NT2/D1 (cell line): ENCODE measurements at regions not wholly inside any gene's neighbourhood (a gene's known extent, or its start where the extent isn't known, plus 50 kb on each side); places are given as distances from the start of the nearest gene placed in this dataset.

Experiments
- DNase-seq: peaks from one replicate; pipeline ENCODE4 v3.0.0-alpha.2; 2011; ENCODE audit warnings: low read depth, low spot score
- H3K27me3 ChIP-seq: 2 replicates; pipeline ENCODE4 v1.6.0; 2011; ENCODE audit warnings: mild to moderate bottlenecking; ENCODE audit not compliant: insufficient read length, insufficient read depth
- H3K36me3 ChIP-seq: 2 replicates; pipeline ENCODE4 v1.6.1; 2011; ENCODE audit warnings: mild to moderate bottlenecking, low read length, mixed read lengths; ENCODE audit not compliant: insufficient read depth, insufficient read length
- H3K4me1 ChIP-seq: 2 replicates; pipeline ENCODE4 v1.5.1; 2011; ENCODE audit not compliant: insufficient read depth, insufficient read length
- H3K4me3 ChIP-seq: 2 replicates; pipeline ENCODE4 v1.5.1; 2011; ENCODE audit warnings: low read depth; ENCODE audit not compliant: insufficient read length
- H3K9ac ChIP-seq: 2 replicates; pipeline ENCODE4 v1.6.0; 2011; ENCODE audit warnings: low read depth; ENCODE audit not compliant: insufficient read length
- H3K9me3 ChIP-seq: 2 replicates; pipeline ENCODE4 v1.5.1; 2011; ENCODE audit warnings: mild to moderate bottlenecking, low read length; ENCODE audit not compliant: insufficient read depth
- SUZ12 ChIP-seq: IDR thresholded peaks from 2 replicates; pipeline ENCODE4 v1.6.1; 2011; ENCODE audit not compliant: insufficient read length, insufficient read depth; ENCODE audit errors: extremely low read depth
- YY1 ChIP-seq: IDR thresholded peaks from 2 replicates; pipeline ENCODE4 v1.6.1; 2011; ENCODE audit not compliant: insufficient read length, insufficient read depth
- ZNF274 ChIP-seq: IDR thresholded peaks from 2 replicates; pipeline ENCODE4 v1.6.1; 2011; ENCODE audit warnings: mild to moderate bottlenecking, low read depth, low read length

DNA sequence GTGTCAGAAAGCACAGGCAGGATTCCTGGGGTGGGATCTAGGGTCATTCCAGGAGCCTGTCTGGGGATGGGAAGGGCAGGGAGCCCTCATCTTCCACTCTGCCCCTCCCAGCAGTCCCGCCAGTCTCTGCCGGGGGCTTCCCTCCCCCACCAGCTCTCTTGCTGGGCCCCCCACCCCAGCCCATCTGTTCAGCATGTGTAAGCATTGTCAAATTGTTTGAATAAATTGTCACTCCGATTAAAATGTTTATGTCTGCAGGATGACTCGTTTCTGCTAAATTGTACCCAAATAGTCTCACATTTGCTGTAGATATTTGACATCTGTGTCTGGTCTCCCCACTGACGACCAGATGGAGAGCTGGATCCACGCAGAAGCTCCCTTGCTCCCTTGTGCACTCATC is 257.6 kb downstream of the ANKRD60 start:
- H3K9ac ChIP-seq, result no peak overlapping the region
- DNase-seq, result no peak
- H3K27me3 ChIP-seq, result no peaks in the 10 kb centered on the region
- no peaks in the 10 kb centered on the region for H3K36me3 ChIP-seq
- peaks cover 9% of the 10 kb centered on the region for H3K4me1 ChIP-seq
- TF ChIP-seq YY1, result no peak
- TF ChIP-seq ZNF274, result no peak
- TF ChIP-seq SUZ12, result no peak
- no peak overlapping the region for H3K4me3 ChIP-seq
- no peaks in the 10 kb centered on the region for H3K9me3 ChIP-seq

DNA sequence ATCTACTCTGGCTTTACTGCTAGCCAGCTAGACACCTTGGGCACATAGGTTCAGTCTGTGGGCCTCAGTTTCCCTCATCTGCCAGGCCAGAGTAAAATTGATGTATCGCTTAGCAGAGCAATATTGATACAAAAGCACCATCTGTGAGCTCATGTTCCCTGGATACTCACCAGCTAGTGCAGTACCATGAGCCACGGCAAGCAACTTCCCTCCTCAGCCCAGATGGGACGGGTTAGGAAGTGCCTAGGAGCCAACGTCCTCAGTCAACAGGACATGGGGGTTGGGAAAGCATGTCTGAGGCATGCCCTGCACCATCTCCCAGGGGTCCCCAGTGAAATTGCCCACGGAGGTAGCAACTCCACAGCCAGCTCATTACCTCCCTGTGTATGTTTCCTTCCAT is 258.3 kb downstream of the ANKRD60 start:
- no peaks in the 10 kb centered on the region for H3K36me3 ChIP-seq
- H3K27me3 ChIP-seq, result no peaks in the 10 kb centered on the region
- no peak for DNase-seq

DNA sequence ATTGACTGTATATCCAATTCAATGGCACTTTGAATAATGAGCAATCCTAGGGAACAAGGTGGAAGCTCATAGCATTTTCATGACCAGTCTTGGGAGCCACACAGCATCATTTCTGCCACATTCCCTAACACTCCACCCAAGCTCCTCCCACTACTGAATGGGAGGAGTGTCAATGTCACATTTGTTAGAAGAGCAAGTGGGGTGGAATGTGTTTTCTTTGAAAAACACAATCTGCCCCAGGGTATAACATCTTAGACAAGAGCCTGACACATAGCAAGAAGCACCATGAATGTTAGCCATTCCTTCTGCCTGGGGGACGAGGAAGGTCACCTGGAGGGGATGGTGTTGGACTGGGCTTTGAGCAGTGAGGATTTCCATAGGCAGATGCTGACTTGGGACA is 258.3 kb upstream of the PMEPA1 start:
- Histone ChIP-seq H3K4me3 (no peak overlapping the region), H3K36me3 (no peaks in the 10 kb centered on the region), H3K9me3 (no peaks in the 10 kb centered on the region), H3K9ac (no peak overlapping the region), H3K4me1 (peaks cover 7% of the 10 kb centered on the region), H3K27me3 (no peaks in the 10 kb centered on the region)
- DNase-seq, result no peak
- no peak for TF ChIP-seq YY1
- no peak for TF ChIP-seq ZNF274
- no peak for TF ChIP-seq SUZ12

More for the DNA sequence above, 258.3 kb downstream of the ANKRD60 start:
- no peak overlapping the region for H3K9ac ChIP-seq
- peaks cover 7% of the 10 kb centered on the region for H3K4me1 ChIP-seq
- TF ChIP-seq ZNF274, result no peak
- TF ChIP-seq YY1, result no peak
- TF ChIP-seq SUZ12, result no peak
- no peaks in the 10 kb centered on the region for H3K9me3 ChIP-seq
- H3K4me3 ChIP-seq, result no peak overlapping the region

DNA sequence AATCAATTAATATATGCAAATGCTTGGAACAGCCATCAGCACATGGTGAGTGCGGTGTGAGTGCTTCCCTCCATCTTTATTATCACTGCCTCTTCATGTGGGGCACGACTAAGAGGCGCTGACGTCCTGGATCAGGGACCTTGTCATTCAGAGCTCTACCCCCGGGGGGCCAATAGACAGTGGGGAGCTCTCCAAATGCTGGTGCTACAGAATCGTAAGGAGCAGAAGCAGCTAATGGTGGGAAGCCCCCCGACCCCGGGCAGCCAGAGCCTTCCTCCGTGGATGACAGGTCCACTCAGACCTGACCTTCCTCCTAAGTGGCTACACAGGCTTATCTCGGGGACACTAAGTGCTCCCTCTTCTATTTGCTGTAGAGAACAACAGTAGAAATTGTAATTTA is 257.5 kb upstream of the PMEPA1 start:
- no peaks in the 10 kb centered on the region for H3K36me3 ChIP-seq
- no peak overlapping the region for H3K9ac ChIP-seq
- H3K27me3 ChIP-seq, result no peaks in the 10 kb centered on the region
- TF ChIP-seq YY1 (no peak), SUZ12 (no peak), ZNF274 (no peak)
- H3K4me3 ChIP-seq, result no peak overlapping the region
- no peak for DNase-seq
- peaks cover 7% of the 10 kb centered on the region for H3K4me1 ChIP-seq
- no peaks in the 10 kb centered on the region for H3K9me3 ChIP-seq

DNA sequence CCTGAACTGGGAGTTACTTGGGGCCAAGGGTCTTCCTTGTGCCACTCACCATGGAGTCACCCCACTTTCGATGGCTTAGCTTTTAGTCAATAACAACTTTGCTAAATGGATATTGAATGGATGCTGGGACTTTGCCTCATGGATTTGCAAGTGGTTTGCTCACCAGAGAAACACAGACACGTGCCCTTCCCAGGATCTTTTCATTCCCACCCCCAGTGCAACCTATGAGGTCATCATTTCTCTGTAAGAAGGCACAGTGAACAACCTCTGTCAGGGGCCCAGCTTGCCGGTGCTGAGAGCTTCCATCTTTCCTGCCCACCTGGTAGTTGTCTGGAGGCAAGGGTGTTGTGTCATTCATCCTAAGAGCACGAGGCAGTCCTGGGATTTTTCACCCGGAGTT is 256.8 kb upstream of the PMEPA1 start:
- no peak overlapping the region for H3K4me3 ChIP-seq
- H3K27me3 ChIP-seq, result no peaks in the 10 kb centered on the region
- DNase-seq, result no peak
- H3K36me3 ChIP-seq, result no peaks in the 10 kb centered on the region
- TF ChIP-seq ZNF274 (no peak), YY1 (no peak), SUZ12 (no peak)
- H3K9me3 ChIP-seq, result no peaks in the 10 kb centered on the region
- H3K4me1 ChIP-seq, result peaks cover 7% of the 10 kb centered on the region
- no peak overlapping the region for H3K9ac ChIP-seq

DNA sequence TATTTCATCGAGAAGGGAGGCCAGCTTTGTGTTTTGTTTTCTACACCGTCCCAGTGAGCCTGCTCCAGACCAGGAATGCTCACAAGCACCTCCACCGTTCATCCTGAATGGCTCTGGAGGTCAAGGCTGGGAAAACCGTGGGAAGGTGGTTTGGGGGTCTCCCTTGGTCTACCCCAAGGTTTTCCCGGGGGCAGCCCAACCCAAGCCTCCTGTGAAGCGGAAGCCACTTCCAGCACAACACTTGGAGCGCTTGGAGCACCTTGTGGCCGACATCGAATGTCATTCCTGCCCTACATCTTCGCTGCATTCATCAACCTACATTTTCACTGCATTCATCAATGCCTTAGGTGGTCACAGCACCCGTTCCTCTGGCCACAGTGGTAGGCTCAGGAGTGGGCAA is 255.6 kb upstream of the PMEPA1 start:
- H3K27me3 ChIP-seq, result no peaks in the 10 kb centered on the region

DNA sequence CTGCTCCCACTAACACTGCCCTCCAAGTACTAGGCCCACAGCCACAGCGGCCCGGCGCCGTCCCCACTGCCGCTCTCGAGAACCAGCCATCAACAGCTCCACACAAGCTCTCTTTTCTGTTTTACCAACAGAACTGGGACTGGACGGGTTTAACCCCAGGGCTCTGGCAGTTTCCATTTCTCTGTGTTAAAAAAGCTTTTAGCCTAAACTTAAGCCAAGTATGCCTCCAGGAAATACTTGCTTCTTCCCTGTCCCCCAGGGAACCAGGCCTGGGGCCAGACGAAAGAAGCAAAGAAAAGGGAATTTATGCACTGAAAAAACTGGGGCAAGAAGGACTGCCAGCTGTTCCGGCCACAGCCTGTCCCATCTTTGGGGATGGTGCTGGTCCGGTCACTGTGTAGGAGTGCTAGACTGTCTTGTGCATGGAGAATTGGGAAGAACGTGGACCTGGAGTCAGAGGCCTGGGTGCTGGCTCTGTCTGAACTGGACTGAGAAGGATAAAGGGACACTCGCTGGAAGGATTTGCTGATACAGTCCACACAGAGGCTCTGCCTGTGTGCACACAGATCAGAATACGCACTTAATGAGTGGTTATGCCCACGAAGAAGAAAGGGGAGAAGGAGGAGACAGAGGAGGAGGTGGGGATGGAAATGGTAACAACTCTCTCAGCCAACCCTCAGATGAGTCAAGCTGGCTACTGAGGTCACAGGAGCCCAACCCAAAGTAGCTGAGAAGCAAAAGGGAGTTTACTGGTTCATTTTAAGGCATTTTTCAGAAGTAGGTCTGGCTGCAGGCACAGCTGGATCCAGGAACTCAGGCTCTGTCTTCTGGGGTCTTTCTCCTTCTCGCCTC is 254.4 kb upstream of the PMEPA1 start:
- no peak for TF ChIP-seq YY1
- TF ChIP-seq ZNF274, result no peak
- no peak for TF ChIP-seq SUZ12
- Histone ChIP-seq H3K9ac (no peak overlapping the region), H3K27me3 (no peaks in the 10 kb centered on the region), H3K4me1 (peaks cover 7% of the 10 kb centered on the region), H3K36me3 (no peaks in the 10 kb centered on the region), H3K9me3 (no peaks in the 10 kb centered on the region), H3K4me3 (no peak overlapping the region)
- DNase-seq, result no peak

More for the DNA sequence above, 255.6 kb upstream of the PMEPA1 start:
- no peak for DNase-seq
- no peak overlapping the region for H3K4me3 ChIP-seq
- no peaks in the 10 kb centered on the region for H3K36me3 ChIP-seq
- TF ChIP-seq YY1 (no peak), SUZ12 (no peak), ZNF274 (no peak)
- H3K9ac ChIP-seq, result no peak overlapping the region
- no peaks in the 10 kb centered on the region for H3K9me3 ChIP-seq
- H3K4me1 ChIP-seq, result peaks cover 7% of the 10 kb centered on the region
